ENCODE measurements at regions not wholly inside any gene's neighbourhood (a gene's known extent, or its start where the extent isn't known, plus 50 kb on each side); places are given as distances from the start of the nearest gene placed in this dataset.

DNA sequence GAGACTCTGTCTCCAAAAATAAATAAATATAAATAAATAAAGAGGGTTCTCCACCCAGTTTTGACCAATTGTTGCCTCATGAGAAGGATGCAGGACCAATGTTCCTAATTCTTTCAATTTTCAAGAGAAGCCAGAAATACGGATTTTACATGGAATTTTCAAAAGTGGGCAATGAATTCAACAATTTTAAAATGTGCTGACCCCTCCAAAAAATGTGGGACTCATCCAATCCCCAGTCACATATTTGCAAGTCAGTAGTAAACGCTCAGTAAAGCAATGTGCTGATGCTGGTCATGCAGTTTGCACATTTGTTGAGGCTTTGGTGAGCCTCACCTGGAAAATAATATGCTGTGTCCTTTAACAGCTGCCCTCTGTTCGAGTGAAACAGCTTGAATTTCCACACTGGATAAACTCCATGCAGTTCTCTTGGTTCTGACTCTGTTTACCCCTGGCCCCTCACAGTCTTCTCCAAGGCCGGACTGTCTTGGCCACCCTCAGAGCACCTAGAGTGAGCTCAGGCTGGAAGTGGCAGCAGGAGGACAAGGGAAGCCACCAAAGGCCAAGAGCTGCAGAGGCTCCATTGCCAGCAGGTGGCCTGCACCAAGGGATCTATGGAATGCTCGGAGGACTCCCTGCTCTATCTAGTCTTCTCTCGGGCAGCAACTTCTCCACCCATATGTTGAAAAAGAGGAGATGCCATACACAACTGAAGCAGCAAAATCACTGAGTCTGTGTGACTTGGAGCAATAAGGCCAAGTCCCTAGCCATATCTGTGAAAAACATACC lies 246.8 kb downstream of the UACA start:
- no peak for TF ChIP-seq EP300 (IDR thresholded peaks at IDR 0.05; ENCODE audit: borderline replicate concordance in 1 of 2, control insufficient read depth in 1 of 2, low read depth in 2 of 2, low read length in 2 of 2)
- TF ChIP-seq GABPA (IDR thresholded peaks at IDR 0.05; ENCODE audit: low read depth), result no peak
- no peak for TF ChIP-seq BACH1 (IDR thresholded peaks at IDR 0.05; ENCODE audit: borderline replicate concordance)
- CTCF ChIA-PET, result no interaction called here
- in situ Hi-C loops (cut with MboI), result no loop called here

DNA sequence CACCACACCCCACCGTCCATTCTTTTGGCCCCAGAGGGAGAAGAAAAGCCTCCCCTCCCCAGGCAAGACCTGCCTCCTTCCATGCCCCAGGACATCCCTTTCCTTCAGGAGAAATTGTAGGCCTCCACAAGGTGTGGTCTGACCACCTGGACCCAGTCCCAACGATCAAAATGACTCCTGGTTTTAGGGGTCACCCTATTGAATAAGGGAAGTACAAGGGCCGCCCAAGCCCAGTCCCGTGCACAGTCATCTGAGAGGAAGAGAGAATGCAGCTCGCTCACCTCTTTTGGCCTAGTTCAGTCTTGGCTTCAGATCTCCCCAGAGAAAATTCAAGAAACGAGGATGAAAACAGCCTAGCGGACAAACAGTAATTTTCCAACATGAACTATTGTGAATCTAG lies 249.1 kb downstream of the UACA start:
- no peak overlapping the region for H3K4me2 ChIP-seq (ENCODE audit: control insufficient read depth, insufficient read depth)
- H3K79me2 ChIP-seq (ENCODE audit: control insufficient read depth, insufficient read depth, low read length), result no peaks in the 10 kb centered on the region
- in situ Hi-C loops (cut with MboI), result no loop called here
- H3K9ac ChIP-seq (ENCODE audit: control insufficient read depth, insufficient read depth, low read length), result no peak overlapping the region
- 60% methylated on average over 6 of the region's 7 CpGs for WGBS (ENCODE audit: insufficient coverage, insufficient replicate concordance, low lambda C conversion rate, missing lambda C conversion rate)
- no peak overlapping the region for H3K27ac ChIP-seq (ENCODE audit: control insufficient read depth, insufficient read depth)
- SMC1A ChIA-PET (ENCODE audit: uncharacterized antibody, unreplicated experiment), result interaction anchor here (0.7 to 1.1 kb wide), 3 partner anchors 20 to 1528 kb away, joined by 3 to 4 read pairs (median 3); no protein-coding TSS in a partner anchor
- CTCF ChIA-PET, result interaction anchor here (1.3 to 3.4 kb wide), 3 partner anchors 10 to 47 kb away, joined by 5 to 14 read pairs (median 8); no protein-coding TSS in a partner anchor
- H3K27me3 ChIP-seq (replicated peaks in 1 of 2; ENCODE audit: control insufficient read depth in 2 of 2, insufficient read depth in 2 of 2, low read length in 1 of 2), result no peaks in the 10 kb centered on the region; a peak in 1 of 4 replicates
- RAD21 ChIA-PET (ENCODE audit: unreplicated experiment), result interaction anchor here (1.2 kb wide), 1 partner anchor 9 kb away, joined by 5 read pairs; no protein-coding TSS in a partner anchor
- H3K36me3 ChIP-seq (ENCODE audit: control insufficient read depth in 2 of 2, insufficient read depth in 2 of 2, low read length in 1 of 2), result no peaks in the 10 kb centered on the region
- H3K9me3 ChIP-seq (replicated peaks; ENCODE audit: control insufficient read depth, insufficient read depth, low read length), result peaks cover 13% of the 10 kb centered on the region; the same call in 2 of the 3 replicates
- no peak for FAIRE-seq
- no peaks in the 10 kb centered on the region for H4K20me1 ChIP-seq (ENCODE audit: control insufficient read depth, insufficient read depth)
- no peak for ATAC-seq
- peaks cover 3% of the 10 kb centered on the region; the same call in 1 of the 2 replicates for H3K4me1 ChIP-seq (ENCODE audit: control insufficient read depth, insufficient read depth, low read length)
- no peak for DNase-seq (ENCODE audit: low read depth, low spot score)
- intact Hi-C loops (cut with micrococcal nuclease; ENCODE audit: unreplicated experiment), result loop anchor here (5.0 kb wide), 1 partner anchor 1037 kb away; no protein-coding TSS in a partner anchor
- POLR2A ChIA-PET, result interaction anchor here (0.6 kb wide), 1 partner anchor 413 kb away, joined by 8 read pairs; no protein-coding TSS in a partner anchor
- BruUV-seq (replicated peaks), result no TSS peak
- no peak for TF ChIP-seq SUZ12 (IDR thresholded peaks at IDR 0.05; ENCODE audit: unreplicated experiment)
- no peak for TF ChIP-seq GABPA (IDR thresholded peaks at IDR 0.05; ENCODE audit: low read depth)
- TF ChIP-seq FOS (IDR thresholded peaks at IDR 0.05; ENCODE audit: borderline replicate concordance, extremely low read depth, insufficient read length), result no peak
- TF ChIP-seq, protein P1, sequence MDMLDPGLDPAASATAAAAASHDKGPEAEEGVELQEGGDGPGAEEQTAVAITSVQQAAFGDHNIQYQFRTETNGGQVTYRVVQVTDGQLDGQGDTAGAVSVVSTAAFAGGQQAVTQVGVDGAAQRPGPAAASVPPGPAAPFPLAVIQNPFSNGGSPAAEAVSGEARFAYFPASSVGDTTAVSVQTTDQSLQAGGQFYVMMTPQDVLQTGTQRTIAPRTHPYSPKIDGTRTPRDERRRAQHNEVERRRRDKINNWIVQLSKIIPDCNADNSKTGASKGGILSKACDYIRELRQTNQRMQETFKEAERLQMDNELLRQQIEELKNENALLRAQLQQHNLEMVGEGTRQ (IDR thresholded peaks at IDR 0.05; ENCODE audit: borderline replicate concordance, low read depth, low read length), result no peak
- TF ChIP-seq BRCA1 (IDR thresholded peaks at IDR 0.05; ENCODE audit: low read depth, low read length), result no peak
- no peak for TF ChIP-seq IKZF2 (IDR thresholded peaks at IDR 0.05)
- TF ChIP-seq WRNIP1 (IDR thresholded peaks at IDR 0.05; ENCODE audit: borderline replicate concordance, low read depth, low read length), result no peak
- TF ChIP-seq TBL1XR1 (IDR thresholded peaks at IDR 0.05; ENCODE audit: low read depth, low read length), result no peak
- TF ChIP-seq IRF5 (IDR thresholded peaks at IDR 0.05; ENCODE audit: borderline replicate concordance), result no peak
- TF ChIP-seq POLR2AphosphoS2 (IDR thresholded peaks at IDR 0.05; ENCODE audit: low read depth, low read length), result no peak
- no peak overlapping the region for H2AFZ ChIP-seq (ENCODE audit: control insufficient read depth, low read depth, low read length)
- H3K4me3 ChIP-seq, result no peak overlapping the region

More for the DNA sequence above, 246.8 kb downstream of the UACA start:
- ATAC-seq, result no peak
- 50% methylated on average over 6 of the region's 6 CpGs for WGBS (ENCODE audit: insufficient coverage, insufficient replicate concordance, low lambda C conversion rate, missing lambda C conversion rate)
- no peaks in the 10 kb centered on the region for H3K4me1 ChIP-seq (ENCODE audit: control insufficient read depth, insufficient read depth, low read length)
- no peaks in the 10 kb centered on the region for H3K79me2 ChIP-seq (ENCODE audit: control insufficient read depth, insufficient read depth, low read length)
- no peak overlapping the region for H3K9ac ChIP-seq (ENCODE audit: control insufficient read depth, insufficient read depth, low read length)
- intact Hi-C loops (cut with micrococcal nuclease; ENCODE audit: unreplicated experiment), result no loop called here
- no peak for FAIRE-seq
- BruUV-seq (replicated peaks), result no TSS peak
- no peak overlapping the region for H3K27ac ChIP-seq (ENCODE audit: control insufficient read depth, insufficient read depth)
- no peak overlapping the region for H2AFZ ChIP-seq (ENCODE audit: control insufficient read depth, low read depth, low read length)
- no peaks in the 10 kb centered on the region for H4K20me1 ChIP-seq (ENCODE audit: control insufficient read depth, insufficient read depth)
- H3K4me3 ChIP-seq, result no peak overlapping the region
- DNase-seq (ENCODE audit: low read depth, low spot score), result no peak
- H3K9me3 ChIP-seq (replicated peaks; ENCODE audit: control insufficient read depth, insufficient read depth, low read length), result no peaks in the 10 kb centered on the region; the same call in 1 of the 3 replicates
- H3K27me3 ChIP-seq (replicated peaks in 1 of 2; ENCODE audit: control insufficient read depth in 2 of 2, insufficient read depth in 2 of 2, low read length in 1 of 2), result no peaks in the 10 kb centered on the region; a peak in 2 of 4 replicates
- ChIA-PET RAD21 (ENCODE audit: unreplicated experiment) (no interaction called here), POLR2A (no interaction called here), SMC1A (ENCODE audit: uncharacterized antibody, unreplicated experiment) (interaction anchor here (0.6 kb wide), 1 partner anchor 17 kb away, joined by 3 read pairs; no protein-coding TSS in a partner anchor)
- no peaks in the 10 kb centered on the region for H3K36me3 ChIP-seq (ENCODE audit: control insufficient read depth in 2 of 2, insufficient read depth in 2 of 2, low read length in 1 of 2)
- no peak overlapping the region for H3K4me2 ChIP-seq (ENCODE audit: control insufficient read depth, insufficient read depth)
